ENCODE measurements at regions not wholly inside any gene's neighbourhood (a gene's known extent, or its start where the extent isn't known, plus 50 kb on each side); places are given as distances from the start of the nearest gene placed in this dataset.

DNA sequence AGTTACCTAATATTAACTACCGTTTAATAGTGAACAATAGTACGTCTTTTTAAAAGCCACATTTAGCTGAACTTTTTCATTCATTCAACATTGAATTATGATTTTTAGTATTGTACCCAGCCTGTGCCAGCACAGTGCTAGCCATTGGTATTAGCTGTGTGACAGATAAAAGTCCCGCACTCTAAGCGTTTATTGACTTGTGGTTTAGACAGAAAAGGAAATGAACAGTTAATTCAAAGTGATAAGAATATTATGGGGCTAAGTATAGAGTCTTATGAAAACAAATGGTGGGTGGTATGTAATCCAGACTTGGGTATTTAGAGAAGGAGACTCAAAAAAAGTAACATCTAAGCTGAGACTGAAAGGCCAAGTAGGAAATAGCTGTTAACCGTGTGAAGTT lies 202.3 kb downstream of the RPS12 start:
- no peak for TF ChIP-seq FOXP2 (optimal IDR thresholded peaks at IDR 0.05; ENCODE audit: borderline replicate concordance, extremely low read depth, extremely low read length, insufficient read depth)
- TF ChIP-seq POLR2AphosphoS5 (IDR thresholded peaks at IDR 0.05; ENCODE audit: low read depth, low read length), result no peak
- TF ChIP-seq, protein P1, sequence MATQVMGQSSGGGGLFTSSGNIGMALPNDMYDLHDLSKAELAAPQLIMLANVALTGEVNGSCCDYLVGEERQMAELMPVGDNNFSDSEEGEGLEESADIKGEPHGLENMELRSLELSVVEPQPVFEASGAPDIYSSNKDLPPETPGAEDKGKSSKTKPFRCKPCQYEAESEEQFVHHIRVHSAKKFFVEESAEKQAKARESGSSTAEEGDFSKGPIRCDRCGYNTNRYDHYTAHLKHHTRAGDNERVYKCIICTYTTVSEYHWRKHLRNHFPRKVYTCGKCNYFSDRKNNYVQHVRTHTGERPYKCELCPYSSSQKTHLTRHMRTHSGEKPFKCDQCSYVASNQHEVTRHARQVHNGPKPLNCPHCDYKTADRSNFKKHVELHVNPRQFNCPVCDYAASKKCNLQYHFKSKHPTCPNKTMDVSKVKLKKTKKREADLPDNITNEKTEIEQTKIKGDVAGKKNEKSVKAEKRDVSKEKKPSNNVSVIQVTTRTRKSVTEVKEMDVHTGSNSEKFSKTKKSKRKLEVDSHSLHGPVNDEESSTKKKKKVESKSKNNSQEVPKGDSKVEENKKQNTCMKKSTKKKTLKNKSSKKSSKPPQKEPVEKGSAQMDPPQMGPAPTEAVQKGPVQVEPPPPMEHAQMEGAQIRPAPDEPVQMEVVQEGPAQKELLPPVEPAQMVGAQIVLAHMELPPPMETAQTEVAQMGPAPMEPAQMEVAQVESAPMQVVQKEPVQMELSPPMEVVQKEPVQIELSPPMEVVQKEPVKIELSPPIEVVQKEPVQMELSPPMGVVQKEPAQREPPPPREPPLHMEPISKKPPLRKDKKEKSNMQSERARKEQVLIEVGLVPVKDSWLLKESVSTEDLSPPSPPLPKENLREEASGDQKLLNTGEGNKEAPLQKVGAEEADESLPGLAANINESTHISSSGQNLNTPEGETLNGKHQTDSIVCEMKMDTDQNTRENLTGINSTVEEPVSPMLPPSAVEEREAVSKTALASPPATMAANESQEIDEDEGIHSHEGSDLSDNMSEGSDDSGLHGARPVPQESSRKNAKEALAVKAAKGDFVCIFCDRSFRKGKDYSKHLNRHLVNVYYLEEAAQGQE (IDR thresholded peaks at IDR 0.05; ENCODE audit: insufficient read depth in 1 of 2, low read depth in 2 of 2, low read length in 2 of 2), result no peak
- TF ChIP-seq SIN3A (IDR thresholded peaks at IDR 0.05; ENCODE audit: borderline replicate concordance, insufficient read depth, low read length), result no peak
- no peak for TF ChIP-seq TAF1 (IDR thresholded peaks at IDR 0.05; ENCODE audit: borderline replicate concordance, insufficient read depth, low read length)

GRCh38 chr6:133017581-133017980 lies 203.2 kb downstream of the RPS12 start:
- TF ChIP-seq POLR2AphosphoS5 (IDR thresholded peaks at IDR 0.05; ENCODE audit: low read depth, low read length), result no peak
- no peak for TF ChIP-seq TAF1 (IDR thresholded peaks at IDR 0.05; ENCODE audit: borderline replicate concordance, insufficient read depth, low read length)
- no peak for TF ChIP-seq FOXP2 (optimal IDR thresholded peaks at IDR 0.05; ENCODE audit: borderline replicate concordance, extremely low read depth, extremely low read length, insufficient read depth)
- TF ChIP-seq, protein P1 (IDR thresholded peaks at IDR 0.05; ENCODE audit: insufficient read depth in 1 of 2, low read depth in 2 of 2, low read length in 2 of 2), result no peak
- no peak for TF ChIP-seq SIN3A (IDR thresholded peaks at IDR 0.05; ENCODE audit: borderline replicate concordance, insufficient read depth, low read length)

GRCh38 chr6:133026705-133027104 lies 212.3 kb downstream of the RPS12 start:
- TF ChIP-seq, protein P1 (IDR thresholded peaks at IDR 0.05; ENCODE audit: insufficient read depth in 1 of 2, low read depth in 2 of 2, low read length in 2 of 2), result no peak
- TF ChIP-seq SIN3A (IDR thresholded peaks at IDR 0.05; ENCODE audit: borderline replicate concordance, insufficient read depth, low read length) (no peak), FOXP2 (optimal IDR thresholded peaks at IDR 0.05; ENCODE audit: borderline replicate concordance, extremely low read depth, extremely low read length, insufficient read depth) (no peak), TAF1 (IDR thresholded peaks at IDR 0.05; ENCODE audit: borderline replicate concordance, insufficient read depth, low read length) (no peak), POLR2AphosphoS5 (IDR thresholded peaks at IDR 0.05; ENCODE audit: low read depth, low read length) (no peak)

GRCh38 chr6:133033263-133033662 lies 207.9 kb upstream of the EYA4 start:
- no peak for TF ChIP-seq TAF1 (IDR thresholded peaks at IDR 0.05; ENCODE audit: borderline replicate concordance, insufficient read depth, low read length)
- no peak for TF ChIP-seq FOXP2 (optimal IDR thresholded peaks at IDR 0.05; ENCODE audit: borderline replicate concordance, extremely low read depth, extremely low read length, insufficient read depth)
- TF ChIP-seq SIN3A (IDR thresholded peaks at IDR 0.05; ENCODE audit: borderline replicate concordance, insufficient read depth, low read length), result no peak

DNA sequence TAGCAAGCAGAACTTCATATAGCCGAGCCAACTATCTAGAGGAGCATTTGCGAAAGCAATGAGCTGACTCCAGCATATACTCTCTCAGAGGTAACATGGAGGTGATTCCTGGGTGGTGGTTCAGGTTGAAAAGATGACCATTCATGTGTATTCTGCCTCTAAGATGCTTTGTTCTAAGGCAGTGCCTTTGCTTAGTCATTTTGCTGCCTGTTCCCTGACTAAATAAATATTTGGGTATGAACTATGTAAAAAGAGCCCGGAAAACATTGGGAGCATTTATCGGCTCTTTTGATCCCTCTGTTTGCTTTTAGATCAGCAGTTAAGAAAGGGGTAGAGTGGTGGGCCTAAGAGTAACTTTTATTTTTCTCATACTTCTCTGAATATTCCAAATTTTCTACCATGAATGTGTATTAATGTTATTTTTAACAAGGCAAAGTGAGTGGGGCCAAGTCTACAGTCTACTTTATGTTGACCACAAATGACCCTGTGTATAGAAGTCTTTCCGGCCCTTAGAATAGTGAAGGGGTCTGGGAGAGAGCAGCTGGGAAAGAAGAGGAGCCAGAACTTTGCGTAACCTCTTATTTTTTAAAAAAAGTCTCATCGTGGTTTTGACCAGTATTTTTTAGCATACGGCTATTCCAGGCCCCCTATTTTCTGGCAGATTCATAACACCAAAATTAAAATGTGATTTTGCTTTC lies 206.5 kb upstream of the EYA4 start:
- TF ChIP-seq, protein P1 (IDR thresholded peaks at IDR 0.05; ENCODE audit: insufficient read depth in 1 of 2, low read depth in 2 of 2, low read length in 2 of 2), result no peak
- TF ChIP-seq FOXP2 (optimal IDR thresholded peaks at IDR 0.05; ENCODE audit: borderline replicate concordance, extremely low read depth, extremely low read length, insufficient read depth) (no peak), SIN3A (IDR thresholded peaks at IDR 0.05; ENCODE audit: borderline replicate concordance, insufficient read depth, low read length) (no peak)
